ENCODE measurements at regions not wholly inside any gene's neighbourhood (a gene's known extent, or its start where the extent isn't known, plus 50 kb on each side); places are given as distances from the start of the nearest gene placed in this dataset.
"Not testable (repeated sequence)": the region's sequence is repeated elsewhere in the genome, so short reads cannot be mapped to it uniquely, and the experiment has no call there.

DNA sequence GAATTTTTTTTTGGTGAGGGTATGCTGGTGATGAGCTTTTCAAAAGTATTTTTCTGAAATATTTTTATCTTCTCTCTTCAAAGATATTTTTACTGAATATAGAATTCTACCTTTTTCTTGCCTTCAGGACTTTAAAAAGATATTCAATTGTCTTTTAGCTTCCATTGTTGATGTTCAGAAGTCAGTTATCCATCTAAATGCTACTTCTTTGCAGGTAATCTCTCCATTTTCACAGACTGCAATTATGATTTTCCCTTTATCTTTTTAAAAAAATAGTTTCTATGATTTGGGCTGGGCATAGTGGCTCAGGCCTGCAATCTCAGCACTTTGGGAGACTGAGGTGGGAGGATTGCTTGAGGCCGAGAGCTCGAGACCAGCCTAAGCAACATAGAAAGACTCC lies 222.4 kb downstream of the IL20RB start:
- Histone ChIP-seq H3K9me3 (peaks cover 0 to 13% (median 0%) of the 10 kb centered on the region in 3 donors), H3K4me1 (no peaks in the 10 kb centered on the region), H3K27ac (no peak overlapping the region), H3K36me3 (no peaks in the 10 kb centered on the region), H3K4me3 (no peak overlapping the region), H3K27me3 (no peaks in the 10 kb centered on the region)
- intact Hi-C loops (cut with DNase I) = no loop called here
- TF ChIP-seq POLR2A (IDR thresholded peaks at IDR 0.05) = no peak
- TF ChIP-seq, protein P1, sequence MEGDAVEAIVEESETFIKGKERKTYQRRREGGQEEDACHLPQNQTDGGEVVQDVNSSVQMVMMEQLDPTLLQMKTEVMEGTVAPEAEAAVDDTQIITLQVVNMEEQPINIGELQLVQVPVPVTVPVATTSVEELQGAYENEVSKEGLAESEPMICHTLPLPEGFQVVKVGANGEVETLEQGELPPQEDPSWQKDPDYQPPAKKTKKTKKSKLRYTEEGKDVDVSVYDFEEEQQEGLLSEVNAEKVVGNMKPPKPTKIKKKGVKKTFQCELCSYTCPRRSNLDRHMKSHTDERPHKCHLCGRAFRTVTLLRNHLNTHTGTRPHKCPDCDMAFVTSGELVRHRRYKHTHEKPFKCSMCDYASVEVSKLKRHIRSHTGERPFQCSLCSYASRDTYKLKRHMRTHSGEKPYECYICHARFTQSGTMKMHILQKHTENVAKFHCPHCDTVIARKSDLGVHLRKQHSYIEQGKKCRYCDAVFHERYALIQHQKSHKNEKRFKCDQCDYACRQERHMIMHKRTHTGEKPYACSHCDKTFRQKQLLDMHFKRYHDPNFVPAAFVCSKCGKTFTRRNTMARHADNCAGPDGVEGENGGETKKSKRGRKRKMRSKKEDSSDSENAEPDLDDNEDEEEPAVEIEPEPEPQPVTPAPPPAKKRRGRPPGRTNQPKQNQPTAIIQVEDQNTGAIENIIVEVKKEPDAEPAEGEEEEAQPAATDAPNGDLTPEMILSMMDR (IDR thresholded peaks at IDR 0.05) = no peak
- WGBS, 2 donors = 93 to 100% methylated on average over 2 of the region's 2 CpGs
- DNase-seq = no peak

DNA sequence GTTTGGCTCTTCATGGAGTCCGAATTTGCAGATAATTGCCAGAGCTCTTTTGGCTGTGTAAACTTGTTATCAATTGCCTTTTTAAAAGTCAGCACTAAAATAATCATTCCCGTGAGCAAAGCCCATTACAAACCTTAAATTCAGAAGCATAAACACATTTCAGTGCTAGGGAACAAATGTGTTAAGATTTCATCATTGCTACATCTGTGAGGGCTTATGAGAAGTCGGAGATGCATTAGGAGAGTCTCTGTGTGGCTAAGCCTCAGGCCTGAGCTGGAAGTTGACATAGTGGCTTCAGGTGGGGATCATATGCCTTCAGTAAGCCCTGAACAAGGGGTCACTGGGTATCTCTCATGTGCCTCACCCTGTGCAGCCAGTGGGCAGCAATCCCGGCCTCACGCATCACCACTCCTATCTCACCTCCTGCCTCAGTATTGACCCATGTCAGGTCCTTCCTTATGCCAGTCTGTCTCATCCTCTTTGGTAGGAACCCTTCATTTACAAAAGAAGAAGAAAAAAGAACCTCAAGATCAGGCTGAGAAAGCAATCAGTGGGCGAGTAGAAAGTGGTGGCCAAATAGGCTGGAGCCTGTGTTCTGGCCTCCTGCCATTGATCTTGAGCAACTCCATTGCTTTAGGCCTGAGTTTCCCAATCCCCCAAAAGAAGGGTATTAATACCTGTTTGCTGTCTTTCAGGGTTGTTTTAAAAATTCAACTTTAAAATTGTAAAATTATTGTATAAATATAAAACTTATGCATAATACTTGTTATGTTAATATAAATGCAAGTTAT lies 233.5 kb downstream of the IL20RB start:
- DNase-seq = no peak
- 74 to 77% methylated on average over 6 of the region's 6 CpGs for WGBS, 2 donors
- Histone ChIP-seq H3K36me3 (no peaks in the 10 kb centered on the region), H3K4me1 (no peaks in the 10 kb centered on the region), H3K9me3 (no peaks in the 10 kb centered on the region), H3K27ac (peak overlapping the region in 1 of 4 donors; percentile 32), H3K4me3 (no peak overlapping the region), H3K27me3 (peaks cover 0 to 34% (median 0%) of the 10 kb centered on the region in 4 donors)
- TF ChIP-seq, protein P1 (IDR thresholded peaks at IDR 0.05) = no peak
- no peak for TF ChIP-seq POLR2A (IDR thresholded peaks at IDR 0.05)
- intact Hi-C loops (cut with DNase I) = no loop called here

DNA sequence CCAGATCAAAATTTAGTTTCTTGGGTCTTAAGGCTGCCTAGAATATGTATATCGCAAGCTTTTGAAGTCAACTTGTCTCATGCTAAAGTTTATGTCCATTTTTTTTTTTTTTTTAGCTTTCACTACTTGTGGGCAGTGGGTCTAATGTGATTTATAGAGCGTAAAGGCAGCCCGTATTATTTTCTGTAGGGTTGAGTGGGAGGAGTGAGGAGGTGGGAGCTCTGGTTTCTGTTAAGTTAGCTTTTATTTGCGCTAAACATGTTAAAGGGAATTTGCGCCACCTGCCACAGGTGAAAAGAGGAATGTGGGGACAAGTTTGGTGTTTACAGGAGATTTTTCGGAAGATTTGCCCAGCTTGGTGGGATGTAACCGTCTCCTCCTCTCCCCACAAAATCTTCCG lies 234.2 kb downstream of the IL20RB start:
- WGBS, 2 donors = 70 to 78% methylated on average over 8 of the region's 8 CpGs
- TF ChIP-seq, protein P1 (IDR thresholded peaks at IDR 0.05) = no peak
- no peak for TF ChIP-seq POLR2A (IDR thresholded peaks at IDR 0.05)
- Histone ChIP-seq H3K27ac (no peak overlapping the region), H3K4me1 (no peaks in the 10 kb centered on the region), H3K4me3 (no peak overlapping the region), H3K9me3 (no peaks in the 10 kb centered on the region), H3K36me3 (no peaks in the 10 kb centered on the region), H3K27me3 (peaks cover 0 to 36% (median 0%) of the 10 kb centered on the region in 4 donors)
- DNase-seq = no peak
- intact Hi-C loops (cut with DNase I) = no loop called here

DNA sequence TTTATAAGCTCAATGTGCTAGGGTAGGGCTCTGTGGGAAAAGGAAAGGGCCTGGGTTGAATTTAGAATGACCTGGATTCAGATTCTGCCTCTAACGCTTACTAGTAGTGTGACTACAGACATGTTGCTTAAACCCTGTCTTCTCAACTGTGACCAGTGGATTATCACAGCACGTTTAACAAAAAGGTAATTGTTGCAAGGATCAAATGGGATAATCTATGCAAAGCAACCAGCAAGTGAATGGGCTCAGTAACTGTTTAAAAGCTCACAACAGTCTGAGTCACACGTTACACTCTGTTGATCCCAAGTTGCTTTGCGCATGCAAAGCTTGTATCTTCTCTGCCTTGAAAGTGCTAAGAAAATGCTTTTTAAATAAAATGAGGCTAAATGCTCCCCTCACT lies 236.5 kb downstream of the IL20RB start:
- H3K27ac ChIP-seq = no peak overlapping the region
- WGBS, 2 donors = 56 to 57% methylated on average over 4 of the region's 4 CpGs
- H3K9me3 ChIP-seq = no peaks in the 10 kb centered on the region
- H3K27me3 ChIP-seq = peaks cover 0 to 36% (median 0%) of the 10 kb centered on the region in 4 donors
- intact Hi-C loops (cut with DNase I) = no loop called here
- H3K4me3 ChIP-seq = no peak overlapping the region
- H3K4me1 ChIP-seq = no peaks in the 10 kb centered on the region
- no peaks in the 10 kb centered on the region for H3K36me3 ChIP-seq
- TF ChIP-seq, protein P1 (IDR thresholded peaks at IDR 0.05) = no peak
- TF ChIP-seq POLR2A (IDR thresholded peaks at IDR 0.05) = no peak
- no peak for DNase-seq

DNA sequence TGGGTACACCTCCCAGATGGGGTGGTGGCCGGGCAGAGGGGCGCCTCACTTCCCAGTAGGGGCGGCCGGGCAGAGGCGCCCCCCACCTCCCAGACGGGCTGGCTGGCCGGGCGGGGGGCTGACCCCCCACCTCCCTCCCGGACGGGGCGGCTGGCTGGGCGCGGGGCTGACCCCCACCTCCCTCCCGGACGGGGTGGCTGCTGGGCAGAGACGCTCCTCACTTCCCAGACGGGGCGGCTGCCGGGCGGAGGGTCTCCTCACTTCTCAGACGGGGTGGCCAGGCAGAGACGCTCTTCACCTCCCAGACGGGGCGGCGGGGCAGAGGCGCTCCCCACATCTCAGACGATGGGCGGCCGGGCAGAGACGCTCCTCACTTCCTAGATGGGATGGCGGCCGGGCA lies 240.6 kb downstream of the IL20RB start:
- intact Hi-C loops (cut with DNase I); DNase-seq; H3K4me1 ChIP-seq; H3K9me3 ChIP-seq; H3K36me3 ChIP-seq; H3K27ac ChIP-seq; H3K4me3 ChIP-seq: not testable (repeated sequence)
- H3K27me3 ChIP-seq = peaks cover 0 to 24% (median 0%) of the 10 kb centered on the region in 4 donors
- WGBS, 2 donors = no CpG with 5 or more reads among the region's 32 CpGs

All from esophagus squamous epithelium (tissue), 5 donors.